ENCODE measurements at regions not wholly inside any gene's neighbourhood (a gene's known extent, or its start where the extent isn't known, plus 50 kb on each side); places are given as distances from the start of the nearest gene placed in this dataset.

GRCh38 chr3:76724075-76724474, 315.8 kb upstream of the ROBO2 start:
- no peak overlapping the region for H3K4me3 Mint-ChIP-seq
- intact Hi-C loops (cut with micrococcal nuclease), result no loop called here
- peaks cover 26% of the 10 kb centered on the region for H3K9me3 Mint-ChIP-seq
- no peaks in the 10 kb centered on the region for H3K27me3 Mint-ChIP-seq
- no peaks in the 10 kb centered on the region for H3K4me1 Mint-ChIP-seq (ENCODE audit: low read depth)
- H3K27ac Mint-ChIP-seq, result no peak overlapping the region
- H3K36me3 Mint-ChIP-seq (ENCODE audit: low read depth), result no peaks in the 10 kb centered on the region

GRCh38 chr3:76724706-76725105, 315.2 kb upstream of the ROBO2 start:
- H3K4me1 Mint-ChIP-seq (ENCODE audit: low read depth), result no peaks in the 10 kb centered on the region
- no peaks in the 10 kb centered on the region for H3K27me3 Mint-ChIP-seq
- intact Hi-C loops (cut with micrococcal nuclease), result no loop called here
- H3K36me3 Mint-ChIP-seq (ENCODE audit: low read depth), result no peaks in the 10 kb centered on the region
- no peak overlapping the region for H3K27ac Mint-ChIP-seq
- H3K9me3 Mint-ChIP-seq, result peaks cover 26% of the 10 kb centered on the region
- H3K4me3 Mint-ChIP-seq, result no peak overlapping the region

DNA sequence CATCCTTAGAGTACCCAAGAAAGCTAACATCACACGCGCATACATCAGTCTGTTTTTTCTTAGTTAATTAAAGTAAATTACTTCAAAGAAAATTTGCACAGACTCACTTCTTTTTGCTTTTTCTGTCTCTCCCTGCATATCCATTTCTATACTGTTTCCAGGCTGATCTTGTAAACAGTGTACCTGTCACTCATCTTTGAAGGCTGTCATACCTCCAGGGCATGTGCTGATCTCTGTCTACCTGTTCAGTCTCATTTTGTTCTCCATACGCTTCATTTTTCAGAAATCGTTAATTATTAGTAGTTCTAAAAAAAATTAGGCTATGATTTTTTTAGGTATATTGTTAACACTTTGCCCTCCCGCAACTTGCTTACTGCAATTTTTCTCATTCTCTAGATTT, 313.9 kb upstream of the ROBO2 start:
- Mint-ChIP-seq H3K27ac (no peak overlapping the region), H3K9me3 (peaks cover 26% of the 10 kb centered on the region), H3K4me1 (ENCODE audit: low read depth) (no peaks in the 10 kb centered on the region), H3K27me3 (no peaks in the 10 kb centered on the region), H3K4me3 (no peak overlapping the region), H3K36me3 (ENCODE audit: low read depth) (no peaks in the 10 kb centered on the region)
- intact Hi-C loops (cut with micrococcal nuclease), result no loop called here

GRCh38 chr3:76728426-76728825, 311.5 kb upstream of the ROBO2 start:
- Mint-ChIP-seq H3K9me3 (peaks cover 25% of the 10 kb centered on the region), H3K36me3 (ENCODE audit: low read depth) (no peaks in the 10 kb centered on the region), H3K27ac (no peak overlapping the region), H3K4me3 (no peak overlapping the region), H3K4me1 (ENCODE audit: low read depth) (no peaks in the 10 kb centered on the region), H3K27me3 (no peaks in the 10 kb centered on the region)
- intact Hi-C loops (cut with micrococcal nuclease), result no loop called here

- no peak overlapping the region for H3K27ac Mint-ChIP-seq
- intact Hi-C loops (cut with micrococcal nuclease), result no loop called here
These were observed 308.4 kb upstream of the ROBO2 start for GRCh38 chr3:76731471-76731870.

DNA sequence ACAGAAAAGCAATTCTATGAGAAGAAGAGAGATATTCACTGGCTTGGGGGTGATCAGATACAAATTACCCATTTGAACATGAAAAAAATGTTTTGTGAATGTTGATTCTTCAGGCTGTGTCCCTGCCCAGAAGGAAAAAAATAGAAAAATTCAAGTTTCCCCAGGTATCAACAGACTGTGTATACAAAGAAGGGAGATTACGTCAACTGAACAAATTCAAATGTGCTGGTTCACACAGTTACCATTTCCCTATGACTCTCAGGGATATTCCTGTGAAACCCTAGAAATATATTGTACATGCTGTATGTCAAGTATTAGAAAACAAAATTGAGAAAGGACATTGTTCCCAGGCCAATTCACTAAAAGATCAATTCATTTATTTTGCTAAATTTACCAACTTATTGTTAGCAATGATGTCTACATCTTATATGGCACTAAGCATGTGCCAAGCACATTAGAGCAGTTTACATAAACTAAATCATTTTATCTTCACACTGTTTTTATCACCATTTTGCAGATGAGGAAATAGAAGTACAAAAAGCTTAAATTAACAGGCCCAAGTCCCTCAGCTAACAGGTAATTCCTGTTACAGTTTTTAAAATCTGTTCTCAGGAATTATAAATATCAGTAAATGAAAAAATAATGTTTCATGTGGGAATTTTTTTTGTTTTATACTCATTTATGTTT, 306.7 kb upstream of the ROBO2 start:
- Mint-ChIP-seq H3K4me3 (no peak overlapping the region), H3K36me3 (ENCODE audit: low read depth) (no peaks in the 10 kb centered on the region), H3K4me1 (ENCODE audit: low read depth) (no peaks in the 10 kb centered on the region), H3K27ac (no peak overlapping the region), H3K27me3 (no peaks in the 10 kb centered on the region), H3K9me3 (no peaks in the 10 kb centered on the region)
- intact Hi-C loops (cut with micrococcal nuclease), result no loop called here

More at GRCh38 chr3:76731471-76731870, 308.4 kb upstream of the ROBO2 start:
- peaks cover 9% of the 10 kb centered on the region for H3K9me3 Mint-ChIP-seq
- no peaks in the 10 kb centered on the region for H3K36me3 Mint-ChIP-seq (ENCODE audit: low read depth)
- no peaks in the 10 kb centered on the region for H3K4me1 Mint-ChIP-seq (ENCODE audit: low read depth)
- H3K4me3 Mint-ChIP-seq, result no peak overlapping the region
- H3K27me3 Mint-ChIP-seq, result no peaks in the 10 kb centered on the region

GRCh38 chr3:76735152-76735551, 304.7 kb upstream of the ROBO2 start:
- no peak overlapping the region for H3K4me3 Mint-ChIP-seq
- H3K9me3 Mint-ChIP-seq, result peaks cover 9% of the 10 kb centered on the region
- H3K27ac Mint-ChIP-seq, result no peak overlapping the region

DNA sequence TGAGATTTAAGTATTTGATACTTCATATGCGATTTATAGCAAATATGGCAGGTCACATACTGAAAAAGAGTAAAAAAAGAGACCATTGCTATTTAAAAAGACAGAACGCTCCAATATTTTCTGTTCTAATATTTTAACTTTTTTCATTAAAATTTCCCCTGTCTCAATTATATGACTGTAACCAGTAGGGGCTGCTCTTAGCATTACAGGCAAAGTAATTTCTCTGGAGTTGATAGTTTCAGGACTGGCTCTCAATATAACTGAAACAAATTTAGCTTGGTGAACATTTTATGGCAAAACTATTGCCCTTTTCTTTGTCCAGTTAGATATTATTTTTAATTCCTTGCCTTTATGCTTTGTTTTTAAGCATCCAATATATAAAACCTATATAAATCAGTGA, 286.3 kb upstream of the ROBO2 start:
- intact Hi-C loops (cut with micrococcal nuclease), result no loop called here
- H3K9me3 Mint-ChIP-seq, result no peaks in the 10 kb centered on the region
- H3K4me1 Mint-ChIP-seq (ENCODE audit: low read depth), result no peaks in the 10 kb centered on the region
- H3K36me3 Mint-ChIP-seq (ENCODE audit: low read depth), result no peaks in the 10 kb centered on the region
- H3K27me3 Mint-ChIP-seq, result no peaks in the 10 kb centered on the region
- H3K27ac Mint-ChIP-seq, result no peak overlapping the region
- H3K4me3 Mint-ChIP-seq, result no peak overlapping the region

More at GRCh38 chr3:76735152-76735551, 304.7 kb upstream of the ROBO2 start:
- intact Hi-C loops (cut with micrococcal nuclease), result no loop called here
- H3K27me3 Mint-ChIP-seq, result no peaks in the 10 kb centered on the region
- H3K36me3 Mint-ChIP-seq (ENCODE audit: low read depth), result no peaks in the 10 kb centered on the region
- no peaks in the 10 kb centered on the region for H3K4me1 Mint-ChIP-seq (ENCODE audit: low read depth)

- Mint-ChIP-seq H3K4me1 (ENCODE audit: low read depth) (no peaks in the 10 kb centered on the region), H3K9me3 (no peaks in the 10 kb centered on the region), H3K36me3 (ENCODE audit: low read depth) (no peaks in the 10 kb centered on the region), H3K27me3 (no peaks in the 10 kb centered on the region), H3K27ac (no peak overlapping the region), H3K4me3 (no peak overlapping the region)
- intact Hi-C loops (cut with micrococcal nuclease), result no loop called here
These were observed 285.7 kb upstream of the ROBO2 start for GRCh38 chr3:76754247-76754646.

- intact Hi-C loops (cut with micrococcal nuclease), result no loop called here
- no peaks in the 10 kb centered on the region for H3K27me3 Mint-ChIP-seq
- H3K9me3 Mint-ChIP-seq, result no peaks in the 10 kb centered on the region
- H3K4me3 Mint-ChIP-seq, result no peak overlapping the region
- H3K36me3 Mint-ChIP-seq (ENCODE audit: low read depth), result no peaks in the 10 kb centered on the region
- no peaks in the 10 kb centered on the region for H3K4me1 Mint-ChIP-seq (ENCODE audit: low read depth)
- no peak overlapping the region for H3K27ac Mint-ChIP-seq
These were observed 283.3 kb upstream of the ROBO2 start for GRCh38 chr3:76756577-76756976.

DNA sequence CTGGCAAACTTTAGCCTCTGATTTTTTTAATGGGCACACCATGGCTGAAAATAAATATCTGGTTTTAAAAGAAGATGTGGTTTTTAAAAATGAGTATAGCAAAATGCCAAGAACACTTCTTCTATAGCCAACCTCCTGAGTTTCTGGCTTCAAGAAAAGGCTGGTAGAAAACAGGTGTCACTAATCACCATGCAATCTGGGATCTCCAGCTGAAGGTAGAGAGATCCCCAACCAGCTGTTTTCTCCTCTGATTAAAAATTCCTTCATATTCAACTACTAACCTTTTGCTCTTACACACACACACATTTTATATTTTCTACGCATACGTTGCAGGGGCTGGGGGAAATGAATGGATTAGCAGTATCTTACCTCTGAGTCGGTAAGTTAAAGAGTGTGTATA, 279.6 kb upstream of the ROBO2 start:
- Mint-ChIP-seq H3K36me3 (ENCODE audit: low read depth) (no peaks in the 10 kb centered on the region), H3K4me1 (ENCODE audit: low read depth) (no peaks in the 10 kb centered on the region), H3K27ac (no peak overlapping the region), H3K4me3 (no peak overlapping the region), H3K9me3 (no peaks in the 10 kb centered on the region), H3K27me3 (no peaks in the 10 kb centered on the region)
- intact Hi-C loops (cut with micrococcal nuclease), result no loop called here

GRCh38 chr3:76765511-76765910, 274.4 kb upstream of the ROBO2 start:
- no peaks in the 10 kb centered on the region for H3K36me3 Mint-ChIP-seq (ENCODE audit: low read depth)
- H3K4me3 Mint-ChIP-seq, result no peak overlapping the region
- H3K27ac Mint-ChIP-seq, result no peak overlapping the region
- intact Hi-C loops (cut with micrococcal nuclease), result no loop called here
- no peaks in the 10 kb centered on the region for H3K4me1 Mint-ChIP-seq (ENCODE audit: low read depth)
- H3K9me3 Mint-ChIP-seq, result no peaks in the 10 kb centered on the region
- no peaks in the 10 kb centered on the region for H3K27me3 Mint-ChIP-seq

DNA sequence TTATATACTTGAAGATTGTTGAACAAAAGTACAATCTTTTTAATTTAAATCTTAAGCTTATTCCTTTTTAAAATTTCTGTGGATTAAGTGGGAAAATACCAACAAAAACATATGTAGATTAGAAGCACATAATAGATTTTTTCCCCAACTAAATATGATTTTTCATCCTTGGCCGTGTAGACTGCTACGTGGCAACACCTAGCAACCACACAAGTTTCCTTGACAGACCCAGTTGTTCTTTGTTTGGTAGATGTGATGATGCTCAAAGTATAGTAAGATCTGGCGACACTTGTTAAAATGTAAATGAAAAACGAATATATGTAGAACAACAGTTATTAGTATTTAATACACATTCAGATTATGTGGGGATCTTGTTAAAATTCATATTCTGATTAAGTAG, 271.0 kb upstream of the ROBO2 start:
- intact Hi-C loops (cut with micrococcal nuclease), result no loop called here
- Mint-ChIP-seq H3K4me1 (ENCODE audit: low read depth) (no peaks in the 10 kb centered on the region), H3K4me3 (no peak overlapping the region), H3K27ac (no peak overlapping the region), H3K9me3 (no peaks in the 10 kb centered on the region), H3K27me3 (no peaks in the 10 kb centered on the region), H3K36me3 (ENCODE audit: low read depth) (no peaks in the 10 kb centered on the region)

DNA sequence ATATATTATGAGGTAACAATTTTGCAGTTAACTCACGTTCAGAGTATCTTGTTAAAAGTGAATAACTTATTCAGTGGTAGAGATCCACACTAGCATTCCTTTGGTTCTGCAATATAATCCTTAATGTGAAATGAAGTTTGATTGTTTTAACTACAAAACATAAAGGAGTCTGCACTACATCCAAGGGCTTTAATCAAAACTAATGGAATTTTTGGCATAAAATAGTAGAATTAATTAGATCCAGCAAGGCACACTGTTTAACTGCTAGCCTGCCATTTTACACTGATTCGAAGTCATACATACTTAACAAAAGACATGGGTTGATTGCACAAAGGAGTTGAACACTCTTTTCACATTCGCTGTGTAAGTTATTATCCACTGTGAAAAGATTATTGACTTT, 263.0 kb upstream of the ROBO2 start:
- Mint-ChIP-seq H3K4me3 (no peak overlapping the region), H3K4me1 (ENCODE audit: low read depth) (no peaks in the 10 kb centered on the region), H3K27ac (no peak overlapping the region), H3K36me3 (ENCODE audit: low read depth) (no peaks in the 10 kb centered on the region), H3K9me3 (no peaks in the 10 kb centered on the region), H3K27me3 (no peaks in the 10 kb centered on the region)
- intact Hi-C loops (cut with micrococcal nuclease), result no loop called here

DNA sequence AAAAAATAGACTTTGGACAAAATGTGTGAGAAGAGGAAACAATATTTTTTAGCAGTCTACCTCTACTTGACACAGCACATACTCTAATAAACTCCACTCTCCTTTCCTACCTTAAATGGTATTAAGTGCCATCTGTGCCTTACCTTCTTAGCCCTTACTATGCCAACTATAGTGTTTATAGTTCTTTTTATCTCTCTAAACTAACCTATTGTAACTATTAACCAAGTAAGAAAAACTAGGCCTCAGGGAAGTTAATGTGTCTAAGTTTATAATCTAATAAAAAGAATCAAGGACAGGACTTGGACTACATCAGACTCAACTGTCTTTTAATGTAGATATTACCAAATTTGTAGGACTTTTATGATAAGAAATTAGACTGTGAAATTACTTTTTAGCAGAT, 251.7 kb upstream of the ROBO2 start:
- H3K36me3 Mint-ChIP-seq (ENCODE audit: low read depth), result no peaks in the 10 kb centered on the region
- no peaks in the 10 kb centered on the region for H3K4me1 Mint-ChIP-seq (ENCODE audit: low read depth)
- H3K4me3 Mint-ChIP-seq, result no peak overlapping the region
- intact Hi-C loops (cut with micrococcal nuclease), result no loop called here
- H3K27ac Mint-ChIP-seq, result no peak overlapping the region
- H3K9me3 Mint-ChIP-seq, result peaks cover 27% of the 10 kb centered on the region
- no peaks in the 10 kb centered on the region for H3K27me3 Mint-ChIP-seq

Data from dendritic cell treated with granulocyte-macrophage colony-stimulating factor and Interleukin-4, amounts not matched to agents 40 ng/mL and 50 ng/mL, for 4 days (primary cell).